ENCODE measurements at regions not wholly inside any gene's neighbourhood (a gene's known extent, or its start where the extent isn't known, plus 50 kb on each side); places are given as distances from the start of the nearest gene placed in this dataset.
A peak's percentile ranks its signal among the peaks of the same experiment; 100 is the strongest.
"Not testable (repeated sequence)": the region's sequence is repeated elsewhere in the genome, so short reads cannot be mapped to it uniquely, and the experiment has no call there.

GRCh38 chr22:44630826-44631225 lies 71.2 kb upstream of the PRR5 start:
- DNase-seq (ENCODE audit: low read depth in 2 of 2), result no peak

GRCh38 chr22:44628835-44629234 lies 73.2 kb upstream of the PRR5 start:
- DNase-seq (ENCODE audit: low read depth in 2 of 2), result no peak

GRCh38 chr22:44628273-44628672 lies 73.7 kb upstream of the PRR5 start:
- DNase-seq (ENCODE audit: low read depth in 2 of 2), result no peak

- no peak for DNase-seq (ENCODE audit: low read depth in 2 of 2)
These were observed 74.4 kb upstream of the PRR5 start for GRCh38 chr22:44627521-44628139.

- peak in 1 of 2 experiments; percentile 29 for DNase-seq (ENCODE audit: low read depth in 2 of 2)
These were observed 75.9 kb upstream of the PRR5 start for GRCh38 chr22:44625981-44626687.

GRCh38 chr22:44625421-44625760 lies 76.6 kb upstream of the PRR5 start:
- no peak for DNase-seq (ENCODE audit: low read depth in 2 of 2)

GRCh38 chr22:44624689-44625420 lies 77.1 kb upstream of the PRR5 start:
- DNase-seq (ENCODE audit: low read depth in 2 of 2), result no peak

GRCh38 chr22:44623771-44624510 lies 78.1 kb upstream of the PRR5 start:
- DNase-seq (ENCODE audit: low read depth in 2 of 2), result no peak

GRCh38 chr22:44622679-44623078 lies 79.3 kb upstream of the PRR5 start:
- DNase-seq (ENCODE audit: low read depth in 2 of 2), result no peak

GRCh38 chr22:44622147-44622427 lies 79.9 kb upstream of the PRR5 start:
- DNase-seq (ENCODE audit: low read depth in 2 of 2), result no peak

GRCh38 chr22:44621401-44622146 lies 80.4 kb upstream of the PRR5 start:
- no peak for DNase-seq (ENCODE audit: low read depth in 2 of 2)

GRCh38 chr22:44620841-44621257 lies 81.2 kb upstream of the PRR5 start:
- no peak for DNase-seq (ENCODE audit: low read depth in 2 of 2)

GRCh38 chr22:44620129-44620840 lies 81.7 kb upstream of the PRR5 start:
- DNase-seq (ENCODE audit: low read depth in 2 of 2), result no peak

GRCh38 chr22:44619560-44620128 lies 82.4 kb upstream of the PRR5 start:
- DNase-seq (ENCODE audit: low read depth in 2 of 2), result not testable (repeated sequence)

- not testable (repeated sequence) for DNase-seq (ENCODE audit: low read depth in 2 of 2)
These were observed 83.1 kb upstream of the PRR5 start for GRCh38 chr22:44618910-44619309.

- no peak for DNase-seq (ENCODE audit: low read depth in 2 of 2)
These were observed 83.6 kb upstream of the PRR5 start for GRCh38 chr22:44618400-44618799.

- no peak for DNase-seq (ENCODE audit: low read depth in 2 of 2)
These were observed 84.2 kb upstream of the PRR5 start for GRCh38 chr22:44617828-44618227.

- DNase-seq (ENCODE audit: low read depth in 2 of 2), result no peak
These were observed 84.9 kb upstream of the PRR5 start for GRCh38 chr22:44616882-44617655.

GRCh38 chr22:44616461-44616860 lies 85.5 kb upstream of the PRR5 start:
- no peak for DNase-seq (ENCODE audit: low read depth in 2 of 2)

- DNase-seq (ENCODE audit: low read depth in 2 of 2), result no peak
These were observed 86.3 kb upstream of the PRR5 start for GRCh38 chr22:44615602-44616180.
